DMS79 (cell line): ENCODE measurements at regions not wholly inside any gene's neighbourhood (a gene's known extent, or its start where the extent isn't known, plus 50 kb on each side); places are given as distances from the start of the nearest gene placed in this dataset.

Experiments used
- DNase-seq: peaks from one replicate; lab custom pipeline; 2025; lab: John Stamatoyannopoulos, UW

DNA sequence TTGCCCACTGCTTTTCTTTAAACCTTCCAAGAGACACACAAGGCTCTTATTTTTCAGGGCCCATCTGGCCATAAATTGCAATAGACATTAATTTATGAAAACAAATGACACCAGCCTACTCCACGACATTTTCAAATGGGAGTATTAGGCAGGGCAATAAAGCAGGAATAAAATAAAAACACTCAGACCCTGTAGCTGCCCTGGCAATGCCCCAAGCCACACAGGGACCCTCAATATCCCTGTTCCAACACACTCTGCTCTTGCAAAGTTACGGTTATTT, 550.8 kb upstream of the TNP1 start:
- no peak for DNase-seq

DNA sequence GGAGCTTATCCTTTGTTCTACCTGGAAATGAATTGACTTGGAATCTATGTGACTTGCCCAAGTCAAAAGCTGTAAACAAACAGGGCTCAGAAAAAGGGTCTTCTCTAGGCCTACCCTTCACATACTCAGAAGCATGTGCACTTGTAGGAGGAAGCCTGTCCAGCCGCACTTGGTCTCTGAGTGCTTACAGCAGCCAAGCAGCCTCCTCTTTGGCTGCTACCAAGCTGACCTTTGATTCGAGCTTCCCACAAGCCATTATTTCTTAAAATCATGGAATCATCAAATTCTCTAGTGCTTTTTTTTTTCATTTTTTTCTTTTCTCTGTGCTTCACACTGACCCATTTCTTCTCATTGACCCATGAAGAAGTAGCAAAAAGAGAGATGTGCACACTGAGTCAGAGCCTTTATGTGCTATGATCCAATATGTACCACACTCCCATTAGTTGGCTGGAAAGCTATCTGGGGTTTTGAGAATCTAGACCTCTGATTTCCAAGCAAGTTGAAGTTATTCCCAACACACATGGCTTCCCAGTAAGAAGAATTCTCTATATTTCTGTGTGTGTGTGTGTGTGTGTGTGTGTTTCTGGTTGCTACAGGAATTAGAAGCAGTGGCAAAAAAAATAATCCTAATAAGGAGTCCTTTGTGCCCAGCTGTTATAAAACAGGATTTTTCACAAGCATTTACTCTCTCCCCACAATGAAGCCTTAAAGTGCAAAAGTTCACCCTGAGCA, 550.3 kb upstream of the TNP1 start:
- DNase-seq = no peak

DNA sequence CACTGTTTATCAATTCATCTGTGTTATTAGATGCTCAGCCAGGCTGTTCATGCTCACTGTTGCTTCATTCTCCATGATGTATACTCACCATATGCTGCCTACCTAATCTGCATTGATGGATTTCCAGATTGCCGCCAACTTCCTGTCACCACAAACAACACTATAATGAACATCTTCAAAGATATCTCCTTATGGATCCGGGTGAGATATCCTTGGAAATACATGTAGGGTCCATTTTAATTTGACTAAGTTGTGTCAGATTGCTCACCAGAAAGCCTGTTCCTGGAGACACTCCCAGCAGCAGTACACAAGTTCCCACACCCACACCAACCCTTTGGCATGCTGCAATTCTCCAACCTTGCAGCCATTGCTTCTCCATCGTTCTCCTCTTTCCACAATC, 547.5 kb upstream of the TNP1 start:
- DNase-seq = no peak

DNA sequence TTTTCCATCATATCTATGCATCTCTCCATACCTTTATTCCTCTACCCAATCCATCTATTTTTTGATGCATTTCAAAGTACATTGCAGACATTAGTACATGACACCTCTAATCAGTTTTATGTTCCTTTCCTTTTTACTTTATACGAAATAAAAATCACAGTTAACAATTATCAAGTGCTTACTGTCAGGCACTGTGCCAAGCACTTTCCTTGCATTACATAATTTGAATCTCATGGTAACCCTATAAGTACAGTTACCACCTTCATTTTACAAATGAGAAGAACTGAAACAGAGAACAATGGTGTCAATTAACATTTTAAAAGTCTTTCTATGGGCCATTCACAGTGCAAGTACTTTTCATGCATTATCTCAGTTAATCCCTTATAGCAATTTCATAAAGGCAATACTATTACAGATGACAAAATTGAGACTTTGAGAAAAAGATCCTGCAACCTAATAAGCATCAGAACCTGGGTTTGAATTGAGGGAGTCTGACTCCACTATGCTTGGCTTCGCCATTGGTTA, 544.4 kb upstream of the TNP1 start:
- DNase-seq = peak; percentile 17

- peak; percentile 29 for DNase-seq
Observed at GRCh38 chr2:217402761-217403383, 543.0 kb upstream of the TNP1 start.

- no peak for DNase-seq
Observed at GRCh38 chr2:217402144-217402543, 542.3 kb upstream of the TNP1 start.

DNA sequence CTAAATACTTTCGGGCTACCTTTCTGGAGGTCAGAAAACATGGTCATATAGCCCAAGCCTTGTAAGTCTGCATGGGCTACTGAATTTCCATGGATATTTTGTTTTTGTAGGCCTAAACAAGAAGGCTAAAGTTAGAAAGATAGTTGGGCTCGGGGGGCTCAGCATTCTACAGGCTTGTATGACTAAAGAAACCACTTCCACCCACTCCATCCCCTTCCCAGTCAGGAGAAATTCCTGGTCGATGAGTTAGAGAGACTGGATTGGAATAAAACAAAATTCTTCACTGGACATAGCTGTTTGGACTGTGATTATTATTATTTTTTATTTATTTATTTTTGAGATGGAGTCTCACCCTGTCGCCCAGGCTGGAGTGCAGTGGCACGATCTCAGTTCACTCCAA, 539.4 kb upstream of the TNP1 start:
- DNase-seq = no peak

DNA sequence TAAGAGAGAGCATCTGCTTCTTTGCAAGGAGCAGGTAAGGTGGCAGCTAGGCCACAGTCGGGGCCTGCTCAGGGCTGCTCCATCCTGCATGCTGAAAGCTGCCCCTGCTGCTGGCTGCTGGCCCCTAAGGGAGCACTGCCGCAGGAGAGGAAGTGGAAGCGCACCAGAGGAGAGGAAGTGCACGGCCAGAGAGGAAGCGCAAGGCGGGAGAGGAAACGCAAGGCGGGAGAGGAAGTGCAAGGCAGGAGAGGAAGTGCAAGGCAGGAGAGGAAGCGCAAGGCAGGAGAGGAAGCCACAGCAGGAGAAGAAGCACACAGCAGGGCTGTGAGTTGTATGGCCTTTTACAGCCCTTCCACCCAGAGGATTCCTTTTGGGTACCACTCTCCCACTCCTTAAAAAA, 539.0 kb upstream of the TNP1 start:
- DNase-seq = no peak

GRCh38 chr2:217398101-217398500, 538.2 kb upstream of the TNP1 start:
- no peak for DNase-seq

GRCh38 chr2:217396586-217396985, 536.7 kb upstream of the TNP1 start:
- no peak for DNase-seq

DNA sequence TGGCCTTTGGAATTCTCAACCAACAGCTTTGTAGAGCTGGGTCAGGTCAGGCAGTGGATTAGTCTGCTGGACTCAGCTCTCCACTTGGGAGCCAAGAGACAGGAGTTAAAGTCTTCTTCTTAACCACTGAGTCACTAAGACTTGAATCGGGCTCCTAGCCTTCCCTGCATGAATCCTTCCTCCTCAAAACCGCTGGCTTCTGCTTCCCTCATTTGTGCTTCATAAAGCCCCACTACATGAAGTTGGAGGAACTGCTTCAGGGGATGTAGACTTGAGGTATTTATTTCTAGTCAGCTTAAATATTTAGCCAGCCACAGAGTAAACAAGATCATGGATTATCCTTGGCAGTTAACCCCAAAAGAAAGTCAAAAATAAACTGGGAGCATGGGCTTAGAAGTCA, 536.3 kb upstream of the TNP1 start:
- DNase-seq = no peak

DNA sequence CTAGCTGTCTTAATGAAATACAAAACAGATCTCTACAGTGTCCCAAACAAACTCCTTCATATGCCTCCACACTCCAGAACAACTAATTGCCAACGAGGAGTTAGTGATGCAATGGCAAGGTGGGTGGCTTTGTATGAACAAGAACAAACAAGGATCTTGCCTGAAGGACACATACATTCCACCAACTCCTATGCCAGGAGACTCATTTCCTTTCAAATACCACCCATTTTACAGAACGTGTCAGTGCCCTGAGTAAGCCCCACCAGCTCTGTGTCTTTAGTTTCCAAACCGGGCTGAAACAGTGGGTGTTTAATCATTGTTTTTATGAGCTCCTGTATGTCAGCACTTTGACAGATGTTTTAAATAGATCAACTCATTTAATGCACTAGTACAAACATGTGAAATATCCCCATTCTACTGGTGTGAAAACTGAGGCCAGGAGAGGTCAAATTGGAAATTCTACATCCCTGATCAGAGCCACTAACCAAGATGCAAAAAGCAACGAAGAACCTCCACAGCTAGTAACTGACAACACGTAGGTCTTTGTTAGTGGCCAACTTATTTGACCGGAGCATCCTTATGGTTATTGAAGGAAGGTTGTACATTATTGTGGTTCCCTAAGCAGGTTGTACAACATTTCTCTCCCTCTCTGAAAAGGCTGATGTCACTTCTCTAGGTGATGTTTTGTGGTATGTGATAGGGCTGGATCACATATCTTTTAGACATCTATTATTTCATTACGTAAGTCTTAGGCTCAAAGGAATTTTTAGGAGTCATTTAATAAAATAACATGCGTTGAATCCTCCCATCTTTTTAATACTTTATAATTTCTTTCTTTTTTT, 534.9 kb upstream of the TNP1 start:
- no peak for DNase-seq

DNA sequence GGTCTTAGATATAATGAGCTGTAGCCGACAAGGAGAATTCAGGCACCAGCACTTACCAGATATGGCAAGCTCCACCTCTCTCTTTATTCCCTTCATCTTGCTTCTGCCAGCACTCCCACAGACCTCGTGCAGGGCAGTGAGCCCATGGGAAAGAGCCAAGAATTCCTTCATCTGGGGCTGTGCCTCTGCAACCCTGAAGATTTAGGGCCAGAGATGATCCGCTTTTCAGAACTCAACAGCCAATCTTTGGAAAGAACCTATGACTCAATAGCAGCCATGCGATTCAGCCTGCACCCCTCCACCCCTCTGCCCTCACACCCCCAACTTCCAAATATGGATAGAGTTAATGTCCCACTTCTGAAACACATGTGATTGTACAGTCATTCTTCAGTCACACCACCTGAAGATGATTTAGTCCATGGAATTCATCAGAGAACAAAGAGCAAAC, 533.7 kb upstream of the TNP1 start:
- no peak for DNase-seq

- DNase-seq = no peak
Observed at GRCh38 chr2:217392930-217393584, 533.2 kb upstream of the TNP1 start.

GRCh38 chr2:217387776-217388387, 528.0 kb upstream of the TNP1 start:
- no peak for DNase-seq

- peak; percentile 82 for DNase-seq
Observed at GRCh38 chr2:217386041-217386440, 526.2 kb upstream of the TNP1 start.

DNA sequence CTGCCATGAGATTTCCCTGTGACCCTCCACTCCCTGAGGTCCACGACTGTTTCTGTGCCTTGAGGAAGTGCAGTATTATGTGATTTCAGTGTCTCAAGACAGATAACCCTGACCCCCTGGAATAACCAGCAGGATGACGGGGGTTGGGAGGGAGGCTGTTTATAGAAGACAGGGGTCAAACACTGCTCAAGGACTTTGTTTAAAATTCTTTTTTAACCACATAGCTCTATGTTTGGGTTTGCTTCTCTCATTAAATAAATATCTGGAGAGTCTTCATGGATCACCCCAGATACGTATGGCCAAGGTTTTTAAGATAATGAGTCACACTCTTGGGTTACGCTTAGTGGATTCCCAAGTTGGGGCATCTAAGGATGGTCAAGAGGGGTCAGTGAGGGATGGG, 523.8 kb upstream of the TNP1 start:
- no peak for DNase-seq

DNA sequence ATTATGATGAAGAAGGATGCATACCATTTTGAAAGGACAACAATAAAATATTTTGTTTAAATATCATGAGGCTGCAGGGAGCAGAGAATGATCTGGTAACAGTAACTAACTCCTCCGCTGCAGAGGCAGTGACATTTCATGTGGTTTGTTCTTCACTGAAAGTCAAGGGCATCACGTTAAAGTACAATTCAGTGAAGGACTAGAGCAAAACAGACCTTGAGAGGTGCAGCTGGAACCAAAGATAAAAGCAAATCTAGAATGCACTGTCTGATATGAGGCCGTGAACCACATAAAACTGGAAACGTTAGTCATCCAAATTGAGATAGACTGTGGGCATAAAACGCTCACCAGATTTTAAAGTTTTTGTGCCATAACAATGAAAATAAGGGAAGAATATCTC, 522.9 kb upstream of the TNP1 start:
- no peak for DNase-seq

- no peak for DNase-seq
Observed at GRCh38 chr2:217379807-217380206, 519.9 kb upstream of the TNP1 start.

DNA sequence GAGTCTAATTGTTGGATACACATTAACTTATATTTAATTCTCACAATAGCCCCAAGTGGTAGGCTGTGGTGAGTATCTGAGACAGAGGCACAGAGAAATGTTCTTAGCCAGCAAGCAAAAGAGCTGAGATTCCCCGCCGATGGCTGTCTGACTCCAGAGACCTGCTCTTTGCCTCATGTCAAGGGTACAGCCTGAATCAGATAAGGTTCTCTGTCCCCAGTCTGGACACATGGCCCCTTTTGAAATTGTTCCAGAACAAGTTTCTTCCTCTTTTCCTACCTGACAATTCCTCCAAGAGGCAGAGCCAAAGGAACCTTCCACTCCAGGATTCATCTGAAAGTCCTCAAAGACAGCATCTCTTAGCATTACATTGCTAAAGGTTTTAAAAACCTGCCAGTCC, 512.9 kb upstream of the TNP1 start:
- DNase-seq = no peak

DNA sequence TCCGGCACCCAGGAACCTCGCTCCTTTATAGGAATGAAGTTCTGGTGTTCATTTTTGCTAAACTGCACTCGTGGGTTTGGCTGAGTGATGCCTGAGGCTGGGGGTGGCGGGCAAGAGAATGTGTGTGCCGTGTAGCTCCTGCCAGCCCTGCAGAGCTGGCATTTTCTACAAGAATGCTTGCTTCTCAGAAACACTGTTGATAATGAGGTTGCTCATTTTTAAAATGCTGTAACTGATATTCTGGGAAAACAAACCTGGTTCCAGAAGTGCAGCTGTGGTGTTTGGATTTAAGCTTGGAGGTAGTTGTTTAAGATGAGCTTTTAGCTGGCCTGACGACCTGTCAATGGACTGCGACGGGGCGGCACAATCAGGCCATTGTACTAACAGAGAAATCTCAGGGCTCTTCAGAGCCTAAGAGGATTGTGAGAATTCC, 511.9 kb upstream of the TNP1 start:
- DNase-seq = peak; percentile 5

DNA sequence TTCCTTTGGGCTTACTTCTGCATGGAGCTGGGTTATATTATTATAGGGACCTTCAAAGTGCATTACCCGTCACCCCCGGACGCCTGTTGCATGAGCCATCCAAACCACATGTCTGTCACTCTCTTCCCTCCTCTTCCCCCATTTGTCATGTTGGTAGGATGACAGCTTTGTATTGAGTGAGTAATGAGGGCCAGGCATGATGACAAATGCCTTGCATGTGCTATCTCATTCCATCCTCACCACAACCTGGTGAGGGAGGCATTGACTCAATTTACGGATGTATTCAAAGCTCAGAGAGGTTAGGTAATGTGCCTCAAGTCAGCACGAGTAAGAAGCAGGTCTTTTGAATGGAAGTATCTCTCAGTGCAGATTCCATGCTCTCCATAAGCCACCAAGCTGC, 510.5 kb upstream of the TNP1 start:
- no peak for DNase-seq
